GM12878 (cell line): ENCODE measurements at regions not wholly inside any gene's neighbourhood (a gene's known extent, or its start where the extent isn't known, plus 50 kb on each side); places are given as distances from the start of the nearest gene placed in this dataset.

ENCODE experiments used
- ATAC-seq: fragments of 200-7000 bp; cut with Tn5 transposase; 3 replicates; pipeline ENCODE4 v1.9.1; 2020; ENCODE audit warnings: mild to moderate bottlenecking, moderate library complexity
- BruUV-seq: library from RNA; stranded (reverse); fragments of 400-500 nt; replicated peaks from 2 replicates; lab custom pipeline; 2021; lab: Mats Ljungman, UMichigan
- CTCF ChIA-PET: fragments of 300-600 bp; sonication (Branson Sonifier 250); formaldehyde crosslinking; extraction: SDS; loops from one replicate; lab custom pipeline; 2021; ENCODE audit warnings: inconsistent platforms; lab: Yijun Ruan, JAX
- POLR2A ChIA-PET: fragments of 350-600 bp; formaldehyde crosslinking; extraction: SDS; loops from one replicate; lab custom pipeline; 2021; ENCODE audit warnings: inconsistent platforms; lab: Charles Lee
- RAD21 ChIA-PET: fragments of 300-600 bp; sonication (Branson Sonifier 250); formaldehyde crosslinking; loops from one replicate; lab custom pipeline; 2023; ENCODE audit warnings: antibody characterized with exemption; ENCODE audit not compliant: unreplicated experiment; lab: Charles Lee
- SMC1A ChIA-PET: fragments of 300-600 bp; sonication (Branson Sonifier 250); formaldehyde crosslinking; loops from one replicate; lab custom pipeline; 2023; ENCODE audit not compliant: unreplicated experiment, uncharacterized antibody; lab: Charles Lee
- DNase-seq: peaks from one replicate; pipeline ENCODE4 v3.0.0-alpha.2; 2011; ENCODE audit warnings: low read depth, low spot score
- FAIRE-seq: peaks from 3 replicates; lab custom pipeline; 2011; peaks lifted over from hg19 to GRCh38; lab: Jason Lieb, UNC
- H2AFZ ChIP-seq: 2 replicates; pipeline ENCODE4 v1.6.0; 2011; ENCODE audit warnings: low read depth, low read length, control low read depth; ENCODE audit not compliant: control insufficient read depth
- H3K27ac ChIP-seq: 2 replicates; pipeline ENCODE4 v1.5.1; 2011; ENCODE audit warnings: control low read depth; ENCODE audit not compliant: control insufficient read depth, insufficient read depth
- H3K27me3 ChIP-seq, 2 experiments: replicated peaks in 1 of 2; 2 replicates each; pipeline versions ENCODE4 v1.6.0 to v1.6.1; 2011; ENCODE audit warnings: low read length in 1 of 2; ENCODE audit not compliant: control insufficient read depth in 2 of 2, insufficient read depth in 2 of 2
- H3K36me3 ChIP-seq, 2 experiments: 2 replicates each; pipeline ENCODE4 v1.5.1; 2011; ENCODE audit warnings: low read length in 1 of 2; ENCODE audit not compliant: control insufficient read depth in 2 of 2, insufficient read depth in 2 of 2
- H3K4me1 ChIP-seq: 2 replicates; pipeline ENCODE4 v1.6.1; 2011; ENCODE audit warnings: mild to moderate bottlenecking, low read length, moderate library complexity, mixed read lengths; ENCODE audit not compliant: control insufficient read depth, insufficient read depth
- H3K4me2 ChIP-seq: 2 replicates; pipeline ENCODE4 v1.6.0; 2011; ENCODE audit warnings: control low read depth; ENCODE audit not compliant: control insufficient read depth, insufficient read depth
- H3K4me3 ChIP-seq: fragments of 200-600 bp; sonication (generic); 2 replicates; pipeline ENCODE4 v1.5.1; 2016
- H3K79me2 ChIP-seq: 2 replicates; pipeline ENCODE4 v1.6.0; 2011; ENCODE audit warnings: low read length; ENCODE audit not compliant: control insufficient read depth, insufficient read depth
- H3K9ac ChIP-seq: 2 replicates; pipeline ENCODE4 v1.8.0; 2011; ENCODE audit warnings: low read length, control low read depth, mixed read lengths; ENCODE audit not compliant: control insufficient read depth, insufficient read depth
- H3K9me3 ChIP-seq: replicated peaks from 3 replicates; pipeline ENCODE4 v1.5.1; 2011; ENCODE audit warnings: mild to moderate bottlenecking, low read length; ENCODE audit not compliant: control insufficient read depth, insufficient read depth
- H4K20me1 ChIP-seq: 2 replicates; pipeline ENCODE4 v1.6.0; 2011; ENCODE audit not compliant: control insufficient read depth, insufficient read depth
- BHLHE40 ChIP-seq, 2 experiments: fragments of 450-650 bp in 1 of 2; IDR thresholded peaks; 2 replicates each; pipeline ENCODE4 v1.6.1; 2011 to 2017; ENCODE audit warnings: low read depth in 2 of 2, borderline replicate concordance in 1 of 2, improper control_type of control experiment in 1 of 2, low read length in 1 of 2, mild to moderate bottlenecking in 1 of 2
- CREB1 ChIP-seq: IDR thresholded peaks from 2 replicates; pipeline ENCODE4 v1.6.1; 2012; ENCODE audit warnings: low read depth, mild to moderate bottlenecking, inconsistent platforms
- DPF2 ChIP-seq: fragments of 450-650 bp; IDR thresholded peaks from 2 replicates; pipeline ENCODE4 v1.6.1; 2017; ENCODE audit warnings: mild to moderate bottlenecking
- FOS ChIP-seq: IDR thresholded peaks from 3 replicates; pipeline ENCODE4 v1.6.1; 2011; ENCODE audit warnings: borderline replicate concordance; ENCODE audit not compliant: insufficient read length; ENCODE audit errors: extremely low read depth
- GATAD2B ChIP-seq: fragments of 450-650 bp; conservative IDR thresholded peaks from 2 replicates; pipeline ENCODE4 v1.6.1; 2017; ENCODE audit warnings: low read depth, mild to moderate bottlenecking, moderate library complexity
- IRF5 ChIP-seq: fragments of 450-650 bp; IDR thresholded peaks from 2 replicates; pipeline ENCODE4 v1.6.1; 2017; ENCODE audit warnings: borderline replicate concordance
- RELA ChIP-seq: fragments of 450-650 bp; IDR thresholded peaks from 2 replicates; pipeline ENCODE4 v1.8.0; 2014; ENCODE audit warnings: borderline replicate concordance; ENCODE audit not compliant: partially characterized antibody
- SPI1 ChIP-seq: IDR thresholded peaks from 2 replicates; pipeline ENCODE4 v1.6.1; 2011; ENCODE audit warnings: low read depth, mild to moderate bottlenecking, low read length, moderate library complexity, borderline replicate concordance; ENCODE audit not compliant: insufficient read depth
- TARDBP ChIP-seq: IDR thresholded peaks from 2 replicates; pipeline ENCODE4 v1.6.1; 2016; ENCODE audit warnings: borderline replicate concordance
- ZNF592 ChIP-seq: fragments of 450-650 bp; IDR thresholded peaks from 2 replicates; pipeline ENCODE4 v1.6.1; 2017; ENCODE audit warnings: mild to moderate bottlenecking, moderate library complexity
- ZSCAN29 ChIP-seq: fragments of 450-650 bp; IDR thresholded peaks from 2 replicates; pipeline ENCODE4 v1.6.1; 2017; ENCODE audit warnings: mild to moderate bottlenecking, moderate library complexity
- ZZZ3 ChIP-seq: IDR thresholded peaks from 2 replicates; pipeline ENCODE4 v1.6.1; 2011; ENCODE audit warnings: low read depth; ENCODE audit not compliant: control insufficient read depth, insufficient read length
- WGBS: methylation state at CpG from one replicate; pipeline ENCODE4 v1.1.6; 2016; ENCODE audit warnings: low lambda C conversion rate; ENCODE audit not compliant: insufficient replicate concordance, insufficient coverage; ENCODE audit errors: missing lambda C conversion rate; 5-methylcytosine and 5-hydroxymethylcytosine counted together
- in situ Hi-C: fragments of 300-500 bp; cut with MboI; formaldehyde crosslinking; loops from 9 replicates; pipeline ENCODE4 v1.14.3; 2018; ENCODE audit warnings: mixed read lengths
- intact Hi-C: fragments of 100-400 bp; cut with micrococcal nuclease; formaldehyde crosslinking; loops from one replicate; pipeline ENCODE4 v1.14.2; 2022; ENCODE audit not compliant: unreplicated experiment
- TF ChIP-seq, protein P1 (sequence below): fragments of 150-350 bp; IDR thresholded peaks from 2 replicates; pipeline ENCODE4 v1.6.1; 2014; ENCODE audit warnings: mild to moderate bottlenecking, low read depth, low read length

DNA sequence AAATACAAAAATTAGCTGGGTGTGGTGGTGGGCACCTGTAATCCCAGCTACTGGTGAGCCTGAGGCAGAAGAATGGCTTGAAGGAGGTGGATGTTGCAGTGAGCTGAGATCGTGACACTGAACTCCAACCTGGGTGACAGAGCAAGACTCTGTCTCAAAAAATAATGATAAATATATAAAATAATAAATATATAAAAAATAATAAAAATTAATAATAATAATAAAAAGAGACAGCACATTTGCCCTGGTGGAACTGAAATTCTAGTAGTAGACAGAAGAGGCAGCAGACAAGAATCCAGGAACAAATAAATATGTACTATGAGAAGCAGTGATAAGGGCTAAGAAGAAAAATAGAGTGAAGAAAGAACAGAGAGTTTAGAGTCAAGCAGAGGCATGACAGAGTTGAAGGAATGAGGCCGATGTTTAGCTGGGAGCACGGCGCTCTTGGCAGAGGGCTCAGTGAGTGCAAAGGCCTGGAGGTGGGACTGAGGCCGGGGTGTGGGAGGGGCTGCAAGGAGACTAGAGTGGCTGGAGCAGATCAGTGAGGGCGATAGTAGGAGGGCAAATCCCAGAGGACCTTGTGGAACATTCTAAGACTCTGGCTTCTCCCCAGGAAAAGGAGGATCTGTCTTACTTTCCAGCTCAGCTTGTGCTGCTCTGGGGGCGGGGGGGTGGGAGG lies 410.3 kb downstream of the MN1 start:
- BruUV-seq: no TSS peak

More for the DNA sequence above, 410.3 kb downstream of the MN1 start:
- Histone ChIP-seq H3K9me3 (no peaks in the 10 kb centered on the region), H3K79me2 (no peaks in the 10 kb centered on the region), H3K9ac (no peak overlapping the region), H3K27me3 (no peaks in the 10 kb centered on the region; a peak in 1 of 4 replicates), H4K20me1 (no peaks in the 10 kb centered on the region), H2AFZ (no peak overlapping the region), H3K36me3 (no peaks in the 10 kb centered on the region), H3K27ac (no peak overlapping the region), H3K4me1 (no peaks in the 10 kb centered on the region), H3K4me3 (no peak overlapping the region), H3K4me2 (no peak overlapping the region)
- ChIA-PET RAD21 (no interaction called here), SMC1A (no interaction called here), CTCF (no interaction called here), POLR2A (no interaction called here)
- no peak for FAIRE-seq
- in situ Hi-C loops (no loop called here), intact Hi-C loops (no loop called here)
- no peak for TF ChIP-seq CREB1
- no peak for TF ChIP-seq ZSCAN29
- no peak for TF ChIP-seq GATAD2B
- no peak for TF ChIP-seq ZNF592
- no peak for TF ChIP-seq DPF2
- TF ChIP-seq TARDBP: no peak
- TF ChIP-seq SPI1: no peak
- no peak for TF ChIP-seq BHLHE40 (IDR thresholded peaks at IDR 0.05; ENCODE audit: borderline replicate concordance in 1 of 2, low read depth in 2 of 2, low read length in 1 of 2)
- TF ChIP-seq, protein P1, sequence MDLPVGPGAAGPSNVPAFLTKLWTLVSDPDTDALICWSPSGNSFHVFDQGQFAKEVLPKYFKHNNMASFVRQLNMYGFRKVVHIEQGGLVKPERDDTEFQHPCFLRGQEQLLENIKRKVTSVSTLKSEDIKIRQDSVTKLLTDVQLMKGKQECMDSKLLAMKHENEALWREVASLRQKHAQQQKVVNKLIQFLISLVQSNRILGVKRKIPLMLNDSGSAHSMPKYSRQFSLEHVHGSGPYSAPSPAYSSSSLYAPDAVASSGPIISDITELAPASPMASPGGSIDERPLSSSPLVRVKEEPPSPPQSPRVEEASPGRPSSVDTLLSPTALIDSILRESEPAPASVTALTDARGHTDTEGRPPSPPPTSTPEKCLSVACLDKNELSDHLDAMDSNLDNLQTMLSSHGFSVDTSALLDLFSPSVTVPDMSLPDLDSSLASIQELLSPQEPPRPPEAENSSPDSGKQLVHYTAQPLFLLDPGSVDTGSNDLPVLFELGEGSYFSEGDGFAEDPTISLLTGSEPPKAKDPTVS: no peak
- TF ChIP-seq RELA: no peak
- no peak for TF ChIP-seq IRF5
- no peak for TF ChIP-seq ZZZ3
- no peak for TF ChIP-seq FOS
- DNase-seq: no peak
- no peak for ATAC-seq
- WGBS: 18% methylated on average over 6 of the region's 7 CpGs
